ENCODE measurements at regions not wholly inside any gene's neighbourhood (a gene's known extent, or its start where the extent isn't known, plus 50 kb on each side); places are given as distances from the start of the nearest gene placed in this dataset.

- no peak for TF ChIP-seq POLR2A (IDR thresholded peaks at IDR 0.05)
- TF ChIP-seq, protein P1, sequence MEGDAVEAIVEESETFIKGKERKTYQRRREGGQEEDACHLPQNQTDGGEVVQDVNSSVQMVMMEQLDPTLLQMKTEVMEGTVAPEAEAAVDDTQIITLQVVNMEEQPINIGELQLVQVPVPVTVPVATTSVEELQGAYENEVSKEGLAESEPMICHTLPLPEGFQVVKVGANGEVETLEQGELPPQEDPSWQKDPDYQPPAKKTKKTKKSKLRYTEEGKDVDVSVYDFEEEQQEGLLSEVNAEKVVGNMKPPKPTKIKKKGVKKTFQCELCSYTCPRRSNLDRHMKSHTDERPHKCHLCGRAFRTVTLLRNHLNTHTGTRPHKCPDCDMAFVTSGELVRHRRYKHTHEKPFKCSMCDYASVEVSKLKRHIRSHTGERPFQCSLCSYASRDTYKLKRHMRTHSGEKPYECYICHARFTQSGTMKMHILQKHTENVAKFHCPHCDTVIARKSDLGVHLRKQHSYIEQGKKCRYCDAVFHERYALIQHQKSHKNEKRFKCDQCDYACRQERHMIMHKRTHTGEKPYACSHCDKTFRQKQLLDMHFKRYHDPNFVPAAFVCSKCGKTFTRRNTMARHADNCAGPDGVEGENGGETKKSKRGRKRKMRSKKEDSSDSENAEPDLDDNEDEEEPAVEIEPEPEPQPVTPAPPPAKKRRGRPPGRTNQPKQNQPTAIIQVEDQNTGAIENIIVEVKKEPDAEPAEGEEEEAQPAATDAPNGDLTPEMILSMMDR (IDR thresholded peaks at IDR 0.05 in 4 of 5, conservative IDR thresholded peaks at IDR 0.05 in 1 of 5) = no peak
- in situ Hi-C loops (cut with MboI; ENCODE audit: low sequenced_read_pairs in 4 of 4) = no loop called here
These were observed 459.4 kb upstream of the PCDH20 start for GRCh38 chr13:61874970-61875579.

GRCh38 chr13:61873717-61874116 is 458.1 kb upstream of the PCDH20 start:
- Histone ChIP-seq H3K9me3 (no peaks in the 10 kb centered on the region), H3K36me3 (no peaks in the 10 kb centered on the region), H3K27ac (no peak overlapping the region), H3K27me3 (no peaks in the 10 kb centered on the region), H3K4me1 (no peaks in the 10 kb centered on the region), H3K4me3 (no peak overlapping the region)
- no peak for TF ChIP-seq POLR2A (IDR thresholded peaks at IDR 0.05)
- TF ChIP-seq, protein P1 (IDR thresholded peaks at IDR 0.05 in 4 of 5, conservative IDR thresholded peaks at IDR 0.05 in 1 of 5) = no peak
- ATAC-seq (no peak), DNase-seq (no peak)
- in situ Hi-C loops (cut with MboI; ENCODE audit: low sequenced_read_pairs in 4 of 4) (no loop called here), intact Hi-C loops (cut with DNase I; ENCODE audit: low total_unique reads) (no loop called here)

More at GRCh38 chr13:61874970-61875579, 459.4 kb upstream of the PCDH20 start:
- H3K27ac ChIP-seq = no peak overlapping the region
- no peaks in the 10 kb centered on the region for H3K36me3 ChIP-seq
- intact Hi-C loops (cut with DNase I; ENCODE audit: low total_unique reads) = no loop called here
- DNase-seq (no peak), ATAC-seq (no peak)
- H3K4me3 ChIP-seq = no peak overlapping the region
- no peaks in the 10 kb centered on the region for H3K27me3 ChIP-seq
- H3K9me3 ChIP-seq = no peaks in the 10 kb centered on the region
- no peaks in the 10 kb centered on the region for H3K4me1 ChIP-seq

DNA sequence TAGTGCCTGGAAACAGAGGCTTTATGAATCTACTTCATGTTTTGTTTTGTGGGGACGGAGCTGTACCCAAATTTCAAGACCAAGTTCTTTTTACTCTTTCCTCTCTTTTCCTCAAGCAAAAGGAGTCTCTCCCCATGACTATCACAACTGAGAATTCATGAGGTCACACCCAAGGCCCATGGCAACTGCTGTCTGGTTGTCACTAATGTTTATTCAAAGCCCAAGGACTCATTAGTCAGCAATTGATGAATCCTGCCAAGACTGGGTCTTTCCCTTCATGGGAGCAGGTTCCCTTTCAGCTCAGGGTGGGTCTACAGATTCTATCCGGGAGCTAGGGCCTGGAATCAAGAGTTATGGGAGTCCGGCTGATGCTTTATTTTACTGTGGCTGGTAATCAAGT is 441.5 kb upstream of the PCDH20 start:
- DNase-seq (no peak), ATAC-seq (no peak)
- no peak for TF ChIP-seq POLR2A (IDR thresholded peaks at IDR 0.05)
- TF ChIP-seq, protein P1 (IDR thresholded peaks at IDR 0.05 in 4 of 5, conservative IDR thresholded peaks at IDR 0.05 in 1 of 5) = no peak
- no peaks in the 10 kb centered on the region for H3K36me3 ChIP-seq
- no peaks in the 10 kb centered on the region for H3K9me3 ChIP-seq
- no peaks in the 10 kb centered on the region for H3K4me1 ChIP-seq
- in situ Hi-C loops (cut with MboI; ENCODE audit: low sequenced_read_pairs in 4 of 4) (no loop called here), intact Hi-C loops (cut with DNase I; ENCODE audit: low total_unique reads) (no loop called here)
- no peak overlapping the region for H3K4me3 ChIP-seq
- no peaks in the 10 kb centered on the region for H3K27me3 ChIP-seq
- no peak overlapping the region for H3K27ac ChIP-seq

GRCh38 chr13:61852116-61852619 is 436.5 kb upstream of the PCDH20 start:
- in situ Hi-C loops (cut with MboI; ENCODE audit: low sequenced_read_pairs in 4 of 4) = no loop called here

More at GRCh38 chr13:61852116-61852619, 436.5 kb upstream of the PCDH20 start:
- Histone ChIP-seq H3K4me3 (no peak overlapping the region), H3K4me1 (no peaks in the 10 kb centered on the region), H3K36me3 (no peaks in the 10 kb centered on the region), H3K27me3 (no peaks in the 10 kb centered on the region), H3K9me3 (no peaks in the 10 kb centered on the region), H3K27ac (no peak overlapping the region)
- no peak for DNase-seq
- no peak for ATAC-seq
- TF ChIP-seq, protein P1 (IDR thresholded peaks at IDR 0.05 in 4 of 5, conservative IDR thresholded peaks at IDR 0.05 in 1 of 5) = no peak
- TF ChIP-seq POLR2A (IDR thresholded peaks at IDR 0.05) = no peak
- intact Hi-C loops (cut with DNase I; ENCODE audit: low total_unique reads) = no loop called here

All from gastrocnemius medialis (tissue), 4 donors.